ENCODE measurements at regions not wholly inside any gene's neighbourhood (a gene's known extent, or its start where the extent isn't known, plus 50 kb on each side); places are given as distances from the start of the nearest gene placed in this dataset.

DNA sequence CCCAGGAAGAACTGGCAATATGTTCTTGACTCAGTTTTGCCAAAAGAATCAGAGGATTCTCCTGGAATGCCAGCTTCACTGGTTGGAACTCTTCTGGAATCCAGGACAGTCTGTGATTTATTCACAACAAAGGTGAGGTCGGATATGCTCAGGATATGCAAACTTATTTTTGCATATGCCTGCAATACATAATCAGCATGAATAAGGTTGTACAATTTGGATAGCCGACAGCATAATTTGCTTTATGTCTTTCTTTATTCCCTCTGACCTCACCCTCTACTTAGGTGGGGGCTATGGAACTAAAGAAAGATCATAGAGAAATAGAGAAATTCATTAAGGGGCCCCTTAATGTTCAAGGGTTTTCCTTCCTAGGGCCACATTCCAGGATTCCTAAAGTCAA is 57.6 kb upstream of the AKR1E2 start:
- TF ChIP-seq CTCF (IDR thresholded peaks at IDR 0.05 in 8 of 11, conservative IDR thresholded peaks at IDR 0.05 in 3 of 11) = no peak
- no peak for TF ChIP-seq POLR2A (IDR thresholded peaks at IDR 0.05)
- TF ChIP-seq POLR2AphosphoS5 (IDR thresholded peaks at IDR 0.05) = no peak
